CD4-positive, alpha-beta T cell (primary cell): ENCODE measurements at regions not wholly inside any gene's neighbourhood (a gene's known extent, or its start where the extent isn't known, plus 50 kb on each side); places are given as distances from the start of the nearest gene placed in this dataset.

Experiments
- ATAC-seq: fragments of 200-7000 bp; cut with Tn5 transposase; one replicate; pipeline ENCODE4 v1.10.0; 2022; ENCODE audit warnings: mild to moderate bottlenecking; ENCODE audit not compliant: poor library complexity
- CTCF ChIA-PET: fragments of 350-600 bp; sonication (Branson Sonifier 250); formaldehyde crosslinking; loops from one replicate; lab custom pipeline; 2021; ENCODE audit warnings: antibody characterized with exemption, inconsistent platforms; lab: Charles Lee
- POLR2A ChIA-PET: fragments of 350-600 bp; sonication (Branson Sonifier 250); formaldehyde crosslinking; loops from one replicate; lab custom pipeline; 2021; ENCODE audit warnings: antibody characterized with exemption, inconsistent platforms; lab: Charles Lee
- DNase-seq, 14 experiments: peaks; one replicate each; pipeline ENCODE4 v3.0.0-alpha.2; 2013 to 2020; ENCODE audit warnings: mixed read lengths in 2 of 14
- H3K27ac ChIP-seq, 2 donors: one replicate each; pipeline versions ENCODE4 v1.5.1 to v1.7.0; 2013; ENCODE audit warnings: low read length in 2 of 2, low read depth in 1 of 2, mild to moderate bottlenecking in 1 of 2
- H3K27me3 ChIP-seq, 2 experiments: 1 replicate in 1 of 2; 2 replicates in 1 of 2; pipeline versions ENCODE4 v1.6.1 to v1.7.0; 2013; ENCODE audit warnings: low read length in 2 of 2, control low read depth in 1 of 2, mild to moderate bottlenecking in 1 of 2, moderate library complexity in 1 of 2; ENCODE audit not compliant: insufficient read depth in 2 of 2, control insufficient read depth in 1 of 2
- H3K36me3 ChIP-seq: one replicate; pipeline ENCODE4 v1.6.1; 2013; ENCODE audit warnings: low read length, control low read depth; ENCODE audit not compliant: insufficient read depth
- H3K4me1 ChIP-seq: one replicate; pipeline ENCODE4 v1.6.1; 2013; ENCODE audit warnings: low read length, control low read depth; ENCODE audit not compliant: insufficient read depth
- H3K4me3 ChIP-seq: one replicate; pipeline ENCODE4 v1.5.1; 2013; ENCODE audit warnings: mild to moderate bottlenecking, low read length, moderate library complexity
- H3K9me3 ChIP-seq, 2 experiments: 1 replicate in 1 of 2; 2 replicates in 1 of 2; pipeline versions ENCODE4 v1.6.1 to v1.7.0; 2013; ENCODE audit warnings: low read length in 2 of 2, mild to moderate bottlenecking in 2 of 2, control low read depth in 1 of 2, moderate library complexity in 1 of 2; ENCODE audit not compliant: control insufficient read depth in 1 of 2, insufficient read depth in 1 of 2
- H3K27ac Mint-ChIP-seq: one replicate; pipeline ENCODE4 v1.8.0; 2020; ENCODE audit warnings: mixed read lengths
- H3K27me3 Mint-ChIP-seq: one replicate; pipeline ENCODE4 v1.8.0; 2021; ENCODE audit warnings: mixed read lengths
- H3K36me3 Mint-ChIP-seq: one replicate; pipeline ENCODE4 v1.8.0; 2021; ENCODE audit warnings: low read depth, mixed read lengths
- H3K4me1 Mint-ChIP-seq: one replicate; pipeline ENCODE4 v1.8.0; 2021; ENCODE audit warnings: low read depth, mixed read lengths
- H3K4me3 Mint-ChIP-seq: one replicate; pipeline ENCODE4 v1.8.0; 2020; ENCODE audit warnings: mild to moderate bottlenecking, mixed read lengths
- H3K9me3 Mint-ChIP-seq: one replicate; pipeline ENCODE4 v1.8.0; 2020; ENCODE audit warnings: mixed read lengths
- intact Hi-C, 2 experiments: fragments of 100-400 bp; cut with DNase I in 1 of 2; cut with micrococcal nuclease in 1 of 2; formaldehyde crosslinking; loops; one replicate each; pipeline versions ENCODE4 v1.15.1 to v1.9.0; 2023 to 2025; cut with DNase I, micrococcal nuclease
- TF ChIP-seq, protein P1 (sequence below): fragments of 200-600 bp; IDR thresholded peaks from one replicate; pipeline ENCODE4 v1.8.0; 2022; ENCODE audit warnings: antibody characterized with exemption, mild to moderate bottlenecking

DNA sequence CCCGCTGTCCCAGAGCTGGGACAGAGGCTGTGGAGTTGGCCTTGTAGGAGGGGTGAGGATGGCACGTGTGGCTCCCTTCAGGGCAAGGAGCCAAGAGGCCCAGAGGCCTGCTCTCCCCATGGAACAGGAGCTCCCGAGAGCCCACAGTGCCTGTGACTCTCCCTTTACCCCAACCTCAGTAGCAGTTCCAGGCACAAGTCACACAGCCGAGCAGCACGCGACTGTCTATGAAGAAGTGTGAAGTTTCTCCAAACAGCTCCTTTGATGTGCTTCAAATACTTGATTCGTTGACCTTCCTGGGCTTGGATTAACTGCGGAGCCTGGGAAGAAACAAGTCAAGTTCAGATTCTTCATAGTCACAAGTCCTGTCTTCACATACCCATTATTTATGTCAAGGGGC lies 208.7 kb downstream of the IRX2 start:
- H3K27me3 ChIP-seq, result no peaks in the 10 kb centered on the region
- no peaks in the 10 kb centered on the region for H3K4me1 ChIP-seq
- H3K4me3 ChIP-seq, result no peak overlapping the region
- DNase-seq (no peak), ATAC-seq (no peak)
- no peak overlapping the region for H3K27ac ChIP-seq
- peaks cover 0 to 36% of the 10 kb centered on the region in 2 experiments for H3K9me3 ChIP-seq
- TF ChIP-seq, protein P1, sequence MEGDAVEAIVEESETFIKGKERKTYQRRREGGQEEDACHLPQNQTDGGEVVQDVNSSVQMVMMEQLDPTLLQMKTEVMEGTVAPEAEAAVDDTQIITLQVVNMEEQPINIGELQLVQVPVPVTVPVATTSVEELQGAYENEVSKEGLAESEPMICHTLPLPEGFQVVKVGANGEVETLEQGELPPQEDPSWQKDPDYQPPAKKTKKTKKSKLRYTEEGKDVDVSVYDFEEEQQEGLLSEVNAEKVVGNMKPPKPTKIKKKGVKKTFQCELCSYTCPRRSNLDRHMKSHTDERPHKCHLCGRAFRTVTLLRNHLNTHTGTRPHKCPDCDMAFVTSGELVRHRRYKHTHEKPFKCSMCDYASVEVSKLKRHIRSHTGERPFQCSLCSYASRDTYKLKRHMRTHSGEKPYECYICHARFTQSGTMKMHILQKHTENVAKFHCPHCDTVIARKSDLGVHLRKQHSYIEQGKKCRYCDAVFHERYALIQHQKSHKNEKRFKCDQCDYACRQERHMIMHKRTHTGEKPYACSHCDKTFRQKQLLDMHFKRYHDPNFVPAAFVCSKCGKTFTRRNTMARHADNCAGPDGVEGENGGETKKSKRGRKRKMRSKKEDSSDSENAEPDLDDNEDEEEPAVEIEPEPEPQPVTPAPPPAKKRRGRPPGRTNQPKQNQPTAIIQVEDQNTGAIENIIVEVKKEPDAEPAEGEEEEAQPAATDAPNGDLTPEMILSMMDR, result no peak
- no peaks in the 10 kb centered on the region for H3K4me1 Mint-ChIP-seq
- H3K36me3 ChIP-seq, result no peaks in the 10 kb centered on the region
- peaks cover 11% of the 10 kb centered on the region for H3K9me3 Mint-ChIP-seq
- POLR2A ChIA-PET, result no interaction called here
- H3K4me3 Mint-ChIP-seq, result no peak overlapping the region
- no peaks in the 10 kb centered on the region for H3K36me3 Mint-ChIP-seq
- no peaks in the 10 kb centered on the region for H3K27me3 Mint-ChIP-seq
- CTCF ChIA-PET, result no interaction called here
- no peak overlapping the region for H3K27ac Mint-ChIP-seq
- intact Hi-C loops, result no loop called here

DNA sequence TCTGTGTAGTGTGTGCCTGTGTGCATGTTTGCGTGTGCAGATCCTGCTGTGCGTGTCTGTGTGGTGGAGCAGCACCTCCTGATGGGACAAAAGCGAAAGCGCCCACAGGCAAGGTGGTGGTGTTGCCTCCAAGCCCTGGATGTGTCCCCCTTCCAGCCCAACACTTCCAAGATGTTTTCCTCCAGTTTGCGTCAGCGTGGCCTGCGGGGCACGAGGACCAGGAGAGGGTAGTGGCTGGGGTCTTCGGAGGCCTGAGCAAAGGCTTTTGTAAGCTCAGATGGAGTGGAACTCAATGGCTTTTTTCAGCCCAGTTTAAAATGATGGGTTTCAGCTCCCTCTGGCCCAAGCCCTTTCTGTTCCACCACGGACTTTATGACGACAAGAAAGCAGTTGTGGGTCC lies 209.5 kb downstream of the IRX2 start:
- no peak overlapping the region for H3K27ac Mint-ChIP-seq
- H3K4me1 Mint-ChIP-seq, result no peaks in the 10 kb centered on the region
- TF ChIP-seq, protein P1, result no peak
- POLR2A ChIA-PET, result no interaction called here
- no peak overlapping the region for H3K4me3 Mint-ChIP-seq
- Histone ChIP-seq H3K4me3 (no peak overlapping the region), H3K27ac (no peak overlapping the region), H3K36me3 (no peaks in the 10 kb centered on the region), H3K4me1 (no peaks in the 10 kb centered on the region), H3K9me3 (peaks cover 0 to 39% of the 10 kb centered on the region in 2 experiments), H3K27me3 (no peaks in the 10 kb centered on the region)
- H3K9me3 Mint-ChIP-seq, result peaks cover 11% of the 10 kb centered on the region
- H3K36me3 Mint-ChIP-seq, result no peaks in the 10 kb centered on the region
- intact Hi-C loops, result no loop called here
- ATAC-seq, result no peak
- no peaks in the 10 kb centered on the region for H3K27me3 Mint-ChIP-seq
- CTCF ChIA-PET, result no interaction called here
- no peak for DNase-seq

DNA sequence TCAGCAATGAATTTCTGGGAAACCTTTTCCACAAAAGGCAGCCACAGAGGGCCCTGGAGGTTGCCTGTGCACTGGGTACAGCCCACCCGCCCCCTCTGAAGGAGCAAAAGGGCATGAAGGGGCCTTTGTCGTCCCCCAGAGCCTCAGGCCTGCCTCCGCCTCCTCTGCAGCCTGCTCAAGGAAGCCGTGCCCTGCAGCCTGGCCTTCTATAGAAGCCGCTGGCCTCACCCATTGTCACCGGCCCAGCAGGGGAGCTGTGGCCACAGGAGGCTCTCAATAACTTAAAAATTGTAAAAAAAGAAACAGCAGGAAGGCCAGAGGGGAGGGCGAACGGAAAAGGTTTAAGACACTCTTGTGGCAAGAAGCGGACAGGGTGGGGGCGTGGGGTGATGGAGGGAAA lies 213.3 kb downstream of the IRX2 start:
- intact Hi-C loops, result no loop called here
- Mint-ChIP-seq H3K36me3 (no peaks in the 10 kb centered on the region), H3K27ac (no peak overlapping the region), H3K9me3 (peaks cover 6% of the 10 kb centered on the region), H3K4me3 (no peak overlapping the region), H3K4me1 (no peaks in the 10 kb centered on the region), H3K27me3 (no peaks in the 10 kb centered on the region)
- TF ChIP-seq, protein P1, result no peak
- H3K4me1 ChIP-seq, result no peaks in the 10 kb centered on the region
- no peak overlapping the region for H3K4me3 ChIP-seq
- ChIA-PET CTCF (no interaction called here), POLR2A (no interaction called here)
- no peaks in the 10 kb centered on the region for H3K27me3 ChIP-seq
- H3K36me3 ChIP-seq, result no peaks in the 10 kb centered on the region
- H3K9me3 ChIP-seq, result peaks cover 0 to 51% of the 10 kb centered on the region in 2 experiments
- no peak for DNase-seq
- no peak for ATAC-seq
- H3K27ac ChIP-seq, result no peak overlapping the region
